ENCODE measurements at regions not wholly inside any gene's neighbourhood (a gene's known extent, or its start where the extent isn't known, plus 50 kb on each side); places are given as distances from the start of the nearest gene placed in this dataset.

GRCh38 chr1:9419369-9420041 is 119.8 kb upstream of the SLC25A33 start:
- peaks cover under 1% of the 10 kb centered on the region; the same call in 1 of the 2 replicates for H3K4me1 Mint-ChIP-seq (ENCODE audit: low read depth)
- no peak for TF ChIP-seq CTCF (IDR thresholded peaks at IDR 0.05)
- H3K36me3 Mint-ChIP-seq (ENCODE audit: low read depth): no peaks in the 10 kb centered on the region
- no peak overlapping the region for H3K4me3 Mint-ChIP-seq
- H3K9me3 Mint-ChIP-seq: no peaks in the 10 kb centered on the region
- no peak for DNase-seq
- peaks cover 20% of the 10 kb centered on the region; the same call in 1 of the 2 replicates for H3K27me3 Mint-ChIP-seq (ENCODE audit: insufficient read depth)
- no peak overlapping the region for H3K27ac Mint-ChIP-seq

- Mint-ChIP-seq H3K27ac (no peak overlapping the region), H3K4me1 (ENCODE audit: low read depth) (no peaks in the 10 kb centered on the region)
These were observed 118.3 kb upstream of the SLC25A33 start for GRCh38 chr1:9420835-9421532.

GRCh38 chr1:9421533-9421873 is 117.8 kb upstream of the SLC25A33 start:
- no peak overlapping the region for H3K4me3 Mint-ChIP-seq

More at GRCh38 chr1:9420835-9421532, 118.3 kb upstream of the SLC25A33 start:
- Mint-ChIP-seq H3K9me3 (no peaks in the 10 kb centered on the region), H3K36me3 (ENCODE audit: low read depth) (no peaks in the 10 kb centered on the region), H3K27me3 (ENCODE audit: insufficient read depth) (peaks cover 28% of the 10 kb centered on the region; the same call in 1 of the 2 replicates), H3K4me3 (no peak overlapping the region)
- TF ChIP-seq CTCF (IDR thresholded peaks at IDR 0.05): no peak
- no peak for DNase-seq

GRCh38 chr1:9422321-9422720 is 116.9 kb upstream of the SLC25A33 start:
- Mint-ChIP-seq H3K27me3 (ENCODE audit: insufficient read depth) (peaks cover 33% of the 10 kb centered on the region; the same call in 1 of the 2 replicates), H3K36me3 (ENCODE audit: low read depth) (no peaks in the 10 kb centered on the region), H3K27ac (no peak overlapping the region), H3K4me1 (ENCODE audit: low read depth) (no peaks in the 10 kb centered on the region), H3K4me3 (no peak overlapping the region), H3K9me3 (no peaks in the 10 kb centered on the region)
- DNase-seq: no peak
- TF ChIP-seq CTCF (IDR thresholded peaks at IDR 0.05): no peak

More at GRCh38 chr1:9421533-9421873, 117.8 kb upstream of the SLC25A33 start:
- H3K4me1 Mint-ChIP-seq (ENCODE audit: low read depth): no peaks in the 10 kb centered on the region
- H3K36me3 Mint-ChIP-seq (ENCODE audit: low read depth): no peaks in the 10 kb centered on the region
- H3K9me3 Mint-ChIP-seq: no peaks in the 10 kb centered on the region
- no peak for TF ChIP-seq CTCF (IDR thresholded peaks at IDR 0.05)
- peaks cover 33% of the 10 kb centered on the region; the same call in 1 of the 2 replicates for H3K27me3 Mint-ChIP-seq (ENCODE audit: insufficient read depth)
- no peak overlapping the region for H3K27ac Mint-ChIP-seq
- DNase-seq: no peak

- no peak for TF ChIP-seq CTCF (IDR thresholded peaks at IDR 0.05)
- no peak overlapping the region for H3K27ac Mint-ChIP-seq
- no peaks in the 10 kb centered on the region for H3K36me3 Mint-ChIP-seq (ENCODE audit: low read depth)
These were observed 116.3 kb upstream of the SLC25A33 start for GRCh38 chr1:9422911-9423505.

More at GRCh38 chr1:9422911-9423505, 116.3 kb upstream of the SLC25A33 start:
- Mint-ChIP-seq H3K9me3 (no peaks in the 10 kb centered on the region), H3K27me3 (ENCODE audit: insufficient read depth) (peaks cover 29% of the 10 kb centered on the region), H3K4me3 (no peak overlapping the region), H3K4me1 (ENCODE audit: low read depth) (no peaks in the 10 kb centered on the region; the same call in 1 of the 2 replicates)
- DNase-seq: no peak
